Fibroblast of skin of left biceps (primary cell): ENCODE measurements at regions not wholly inside any gene's neighbourhood (a gene's known extent, or its start where the extent isn't known, plus 50 kb on each side); places are given as distances from the start of the nearest gene placed in this dataset.
"Not testable (repeated sequence)": the region's sequence is repeated elsewhere in the genome, so short reads cannot be mapped to it uniquely, and the experiment has no call there.

Experiments used
- DNase-seq, 2 experiments: peaks; one replicate each; pipeline ENCODE4 v3.0.0-alpha.2; 2013; ENCODE audit warnings: low read depth in 2 of 2

DNA sequence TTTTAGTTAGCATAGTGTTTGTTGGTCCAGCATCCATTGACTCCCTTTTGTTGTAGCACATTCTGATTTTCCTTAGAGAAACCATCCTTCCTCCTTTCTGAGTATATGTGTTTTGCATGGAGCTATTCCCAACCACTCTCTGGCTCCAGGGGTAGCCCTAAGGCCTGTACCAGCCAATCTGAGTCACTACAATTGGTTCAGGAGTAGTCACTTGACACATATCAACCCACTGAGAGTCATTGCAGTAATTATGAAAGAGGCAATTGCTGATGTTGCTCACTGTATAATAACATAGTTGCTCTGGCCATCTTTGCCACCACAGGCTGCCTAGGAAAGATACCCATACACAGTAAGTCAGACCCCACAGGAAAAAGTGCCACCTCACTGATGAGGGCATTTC, 71.2 kb upstream of the GRID2 start:
- no peak for DNase-seq

DNA sequence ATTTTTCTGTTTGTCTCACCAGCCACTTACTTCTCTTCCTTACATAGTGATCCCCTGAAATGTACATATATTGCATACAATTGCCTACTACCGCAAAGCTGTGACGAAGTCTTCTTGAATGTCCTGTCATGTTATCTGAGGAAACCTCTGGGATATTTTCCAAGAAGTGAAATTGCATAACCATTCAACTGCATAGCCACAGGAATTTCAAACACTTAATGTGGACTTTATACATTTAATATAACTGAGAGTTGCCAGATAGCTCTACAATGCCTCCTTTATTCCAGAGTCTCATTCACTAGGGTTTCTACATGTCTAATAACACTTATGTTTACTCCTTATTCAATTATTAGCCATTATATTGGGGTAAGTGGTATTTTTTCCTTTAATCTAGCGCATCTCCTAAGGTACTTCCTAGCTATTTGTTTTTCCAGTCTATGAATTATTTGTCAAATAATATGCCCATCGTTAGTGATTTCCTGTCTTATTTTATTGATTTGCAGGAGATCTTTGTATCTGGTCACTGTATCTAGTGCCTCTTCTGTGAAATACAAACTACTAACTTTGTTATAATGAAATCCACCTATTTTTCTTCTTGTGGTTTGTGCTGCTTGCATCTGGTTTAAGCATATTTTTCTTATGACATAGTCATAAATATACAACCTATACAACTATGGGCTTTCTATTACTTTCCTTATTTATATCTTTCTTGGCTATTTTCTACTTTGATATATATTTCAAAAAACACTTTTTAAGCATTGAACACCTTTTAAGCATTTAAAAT, 69.2 kb upstream of the GRID2 start:
- peak; percentile 99 for DNase-seq

GRCh38 chr4:92235731-92236130, 68.0 kb upstream of the GRID2 start:
- DNase-seq: no peak

DNA sequence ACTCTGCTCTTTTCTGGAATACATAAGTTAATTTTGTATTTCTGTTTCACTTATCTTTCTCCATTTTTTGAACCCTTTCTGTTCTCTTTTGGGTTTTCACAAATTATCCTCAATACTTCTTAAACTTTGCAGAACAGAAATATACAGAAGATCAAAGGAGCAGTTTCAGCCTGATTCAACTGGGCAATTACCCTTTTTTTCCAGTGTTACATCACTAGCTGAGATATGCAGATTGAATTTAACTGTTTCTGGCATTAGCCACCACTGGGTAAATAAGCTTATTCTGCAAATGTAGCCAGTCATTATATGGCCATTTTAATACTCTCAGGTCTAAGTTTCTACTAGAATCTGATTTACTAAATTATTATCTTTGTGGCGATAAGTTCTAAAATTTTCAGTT, 66.9 kb upstream of the GRID2 start:
- DNase-seq: no peak

- no peak for DNase-seq
Observed at GRCh38 chr4:92237559-92237958, 66.2 kb upstream of the GRID2 start.

GRCh38 chr4:92241094-92241493, 62.7 kb upstream of the GRID2 start:
- no peak for DNase-seq

DNA sequence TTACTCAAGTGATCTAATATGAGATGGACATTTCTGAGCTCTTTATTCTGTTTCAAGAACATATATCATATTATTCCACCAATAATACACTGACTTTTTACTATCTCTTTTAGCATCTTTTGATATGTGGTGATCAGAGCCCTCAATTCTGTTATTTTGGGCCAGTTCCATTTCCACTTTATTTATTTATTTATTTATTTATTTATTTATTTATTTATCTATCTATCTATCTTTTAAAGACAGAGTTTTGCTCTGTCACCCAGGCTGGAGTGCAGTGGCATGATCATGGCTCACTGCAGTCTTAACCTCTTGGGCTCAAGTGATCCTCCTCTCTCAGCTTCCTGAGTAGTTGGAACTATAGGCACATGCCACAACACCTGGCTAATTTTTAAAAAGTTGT, 57.4 kb upstream of the GRID2 start:
- DNase-seq: no peak

GRCh38 chr4:92249541-92249940, 54.2 kb upstream of the GRID2 start:
- no peak for DNase-seq

- DNase-seq: no peak
Observed at GRCh38 chr4:92251711-92252110, 52.1 kb upstream of the GRID2 start.

GRCh38 chr4:92252358-92252757, 51.4 kb upstream of the GRID2 start:
- not testable (repeated sequence) for DNase-seq

DNA sequence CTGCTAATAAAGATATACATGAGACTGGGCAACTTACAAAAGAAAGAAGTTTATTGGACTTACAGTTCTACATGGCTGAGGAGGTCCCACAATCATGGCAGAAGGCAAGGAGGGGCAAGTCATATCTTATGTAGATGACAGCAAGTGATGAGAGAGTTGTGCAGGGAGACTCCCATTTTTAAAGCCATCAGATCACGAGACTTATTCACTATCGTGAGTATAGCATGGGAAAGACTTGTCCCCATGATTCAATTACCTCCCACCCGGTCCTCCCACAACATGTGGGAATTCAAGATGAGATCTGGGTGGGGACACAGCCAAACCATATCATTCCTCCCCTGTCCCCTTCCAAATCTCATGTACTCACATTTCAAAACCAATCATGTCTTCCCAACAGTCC, 50.9 kb upstream of the GRID2 start:
- no peak for DNase-seq

DNA sequence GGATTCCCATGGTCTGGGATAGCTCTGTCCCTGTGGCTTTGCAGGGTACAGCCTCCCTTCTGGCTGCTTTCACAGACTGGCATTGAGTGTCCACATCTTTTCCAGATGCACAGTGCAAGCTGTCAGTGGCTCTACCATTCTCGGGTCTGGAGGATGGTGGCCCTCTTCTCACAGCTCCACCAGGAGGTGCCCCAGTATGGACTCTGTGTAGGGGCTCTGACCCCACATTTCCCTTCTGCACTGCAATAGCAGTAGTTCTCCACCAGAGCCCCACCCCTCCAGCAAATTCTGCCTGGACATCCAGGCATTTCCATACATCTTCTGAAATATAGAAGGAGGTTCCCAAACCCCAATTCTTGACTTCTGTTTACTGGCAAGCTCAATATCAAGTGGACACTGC, 50.2 kb upstream of the GRID2 start:
- no peak for DNase-seq
